ENCODE measurements at regions not wholly inside any gene's neighbourhood (a gene's known extent, or its start where the extent isn't known, plus 50 kb on each side); places are given as distances from the start of the nearest gene placed in this dataset.

- no peak for DNase-seq
Observed at GRCh38 chr9:515665-516064, 301.0 kb downstream of the DOCK8 start.

DNA sequence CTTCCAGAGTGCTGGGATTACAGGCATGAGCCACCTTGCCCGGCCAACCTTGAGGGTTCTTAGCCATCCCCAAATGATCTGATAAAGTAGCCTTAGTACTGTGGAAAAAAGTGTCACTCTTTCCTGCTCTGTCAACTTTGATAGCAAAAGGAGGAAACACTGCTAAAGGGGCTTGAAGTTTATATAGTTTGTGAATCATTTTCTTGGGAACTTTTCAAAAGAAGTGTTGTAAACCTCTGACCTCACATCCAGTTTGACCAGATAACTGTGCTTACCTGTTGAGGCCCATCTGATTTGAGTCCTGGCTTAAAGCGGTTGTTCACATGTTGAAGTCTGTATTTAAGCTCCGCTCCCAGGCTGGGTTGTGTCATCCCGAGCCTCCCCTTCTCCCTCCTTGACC lies 303.3 kb downstream of the DOCK8 start:
- no peak for DNase-seq

- DNase-seq = no peak
Observed at GRCh38 chr9:518540-518939, 303.9 kb downstream of the DOCK8 start.

DNA sequence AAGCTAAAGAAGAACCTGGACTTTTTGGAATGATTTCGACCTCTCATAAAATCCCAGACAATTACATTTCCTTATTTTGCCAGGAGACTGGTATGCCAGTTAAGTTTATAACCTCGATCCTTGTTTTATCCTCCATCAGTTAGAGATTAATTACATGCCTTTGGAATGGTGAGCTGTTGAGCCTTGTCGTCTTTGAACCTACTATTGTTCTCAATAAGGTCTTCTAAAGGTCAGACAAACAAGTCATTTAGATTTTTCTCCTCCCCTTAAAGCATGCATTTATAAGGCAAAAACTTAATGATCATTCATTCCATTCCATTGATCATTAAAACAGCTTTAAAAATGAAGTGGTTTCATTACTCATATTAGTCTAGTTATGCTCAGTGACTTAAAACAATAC lies 304.9 kb downstream of the DOCK8 start:
- DNase-seq = no peak

GRCh38 chr9:520302-520701 lies 305.6 kb downstream of the DOCK8 start:
- DNase-seq = no peak

DNA sequence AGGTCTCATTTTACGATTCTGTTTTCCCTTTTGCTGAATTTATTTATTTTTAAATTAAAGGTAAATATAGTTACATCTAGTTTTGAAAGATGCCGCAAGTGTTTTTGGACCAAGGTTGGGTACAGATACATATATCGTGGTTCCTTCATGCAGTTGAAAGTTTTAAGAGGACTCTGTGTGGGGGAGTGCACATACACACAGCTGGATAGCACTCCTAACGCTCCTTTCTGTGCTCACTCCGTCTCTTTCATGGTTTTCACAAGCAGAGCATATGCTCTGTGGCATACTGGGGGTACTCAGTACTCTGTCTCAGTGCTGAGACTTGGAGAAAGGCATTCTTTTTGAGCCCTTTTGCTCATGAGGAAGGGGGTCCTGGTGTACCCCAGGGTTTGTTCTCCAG lies 307.5 kb downstream of the DOCK8 start:
- no peak for DNase-seq

- DNase-seq = no peak
Observed at GRCh38 chr9:522658-523057, 308.0 kb downstream of the DOCK8 start.

GRCh38 chr9:523444-523843 lies 308.8 kb downstream of the DOCK8 start:
- DNase-seq = no peak

DNA sequence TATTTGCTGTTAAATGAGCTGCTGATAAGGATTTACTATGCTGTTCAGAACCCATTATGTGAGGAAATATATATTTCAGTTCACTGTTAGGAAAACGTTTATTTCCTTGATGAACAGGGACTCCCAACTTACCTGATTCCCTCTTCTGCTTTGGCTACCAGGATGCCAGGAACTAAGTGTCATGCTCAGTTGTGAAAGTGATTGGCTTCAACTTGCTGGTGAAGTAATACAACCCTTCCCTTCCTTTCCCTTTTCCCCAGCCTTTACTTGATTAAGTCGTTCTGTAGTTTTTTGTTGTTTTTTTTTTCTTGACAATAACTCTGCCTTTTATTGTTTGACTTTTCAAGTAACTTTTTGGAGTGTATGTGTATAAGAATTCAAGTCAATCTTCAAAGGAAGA lies 309.3 kb downstream of the DOCK8 start:
- DNase-seq = no peak

- no peak for DNase-seq
Observed at GRCh38 chr9:526904-527591, 312.4 kb downstream of the DOCK8 start.

- no peak for DNase-seq
Observed at GRCh38 chr9:529731-530130, 311.8 kb upstream of the DMRT1 start.

- DNase-seq = no peak
Observed at GRCh38 chr9:530681-531080, 310.8 kb upstream of the DMRT1 start.

DNA sequence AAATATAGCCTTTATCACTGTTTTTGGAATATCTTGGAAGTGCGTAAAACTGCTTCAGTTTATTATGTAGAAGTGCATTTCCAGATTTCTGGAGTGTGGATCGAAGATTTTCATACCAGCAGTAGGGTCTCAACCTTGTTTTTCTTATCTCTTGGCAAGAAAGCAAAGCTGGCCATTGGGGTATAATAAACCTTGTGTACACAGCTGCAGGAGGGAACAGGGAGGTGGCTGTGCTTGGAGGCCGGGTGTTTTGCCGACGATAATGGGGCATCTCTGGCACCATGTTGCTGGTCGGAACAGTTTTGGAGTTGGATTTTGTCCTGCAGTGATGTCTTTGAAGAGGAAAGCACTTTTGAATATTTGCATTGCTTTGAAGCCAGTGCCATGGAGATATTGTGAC lies 308.8 kb upstream of the DMRT1 start:
- no peak for DNase-seq

- no peak for DNase-seq
Observed at GRCh38 chr9:534886-535285, 306.6 kb upstream of the DMRT1 start.

- DNase-seq = no peak
Observed at GRCh38 chr9:535356-535755, 306.1 kb upstream of the DMRT1 start.

- DNase-seq = no peak
Observed at GRCh38 chr9:536597-537511, 304.6 kb upstream of the DMRT1 start.

DNA sequence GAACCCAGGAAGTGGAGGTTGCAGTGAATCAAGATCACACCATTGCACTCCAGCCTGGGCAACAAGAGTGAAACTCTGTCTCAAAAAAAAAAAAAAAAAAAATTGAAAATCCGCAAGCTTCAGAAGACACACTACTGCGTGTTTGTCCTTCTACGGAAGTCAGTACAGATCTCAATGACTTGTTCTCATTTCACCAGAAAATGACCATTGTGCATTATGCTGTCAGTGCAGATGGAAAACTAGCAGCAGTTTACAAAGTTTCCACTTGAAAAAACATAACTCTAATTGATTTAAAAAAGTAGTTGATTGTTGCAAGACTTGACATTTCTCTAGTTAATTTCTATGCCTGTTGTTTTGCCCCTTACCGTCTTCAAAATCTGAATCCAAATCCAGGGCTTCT lies 298.0 kb upstream of the DMRT1 start:
- DNase-seq = no peak

DNA sequence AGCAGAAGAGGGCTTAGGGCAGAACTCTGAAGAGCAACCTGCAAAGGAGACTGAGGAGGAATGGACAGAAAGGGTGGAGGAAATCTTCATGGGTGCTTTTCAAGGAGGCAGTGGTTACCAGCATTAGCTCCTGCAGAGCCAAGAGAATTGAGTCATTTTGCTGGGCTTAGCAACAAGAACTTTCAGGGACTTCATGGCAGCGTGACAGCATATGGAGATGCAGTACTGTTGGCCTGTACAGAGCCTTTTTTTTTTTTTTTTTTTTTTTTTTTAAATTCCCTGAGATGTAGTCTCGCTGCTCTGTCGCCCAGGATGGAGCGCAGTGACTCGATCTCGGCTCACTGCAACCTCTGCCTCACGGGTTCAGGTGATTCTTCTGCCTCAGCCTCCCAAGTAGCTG lies 296.0 kb upstream of the DMRT1 start:
- no peak for DNase-seq

GRCh38 chr9:546235-546634 lies 295.3 kb upstream of the DMRT1 start:
- DNase-seq = no peak

- DNase-seq = no peak
Observed at GRCh38 chr9:546797-547223, 294.7 kb upstream of the DMRT1 start.

- no peak for DNase-seq
Observed at GRCh38 chr9:547314-547713, 294.2 kb upstream of the DMRT1 start.

GRCh38 chr9:549455-549997 lies 292.0 kb upstream of the DMRT1 start:
- no peak for DNase-seq

DNA sequence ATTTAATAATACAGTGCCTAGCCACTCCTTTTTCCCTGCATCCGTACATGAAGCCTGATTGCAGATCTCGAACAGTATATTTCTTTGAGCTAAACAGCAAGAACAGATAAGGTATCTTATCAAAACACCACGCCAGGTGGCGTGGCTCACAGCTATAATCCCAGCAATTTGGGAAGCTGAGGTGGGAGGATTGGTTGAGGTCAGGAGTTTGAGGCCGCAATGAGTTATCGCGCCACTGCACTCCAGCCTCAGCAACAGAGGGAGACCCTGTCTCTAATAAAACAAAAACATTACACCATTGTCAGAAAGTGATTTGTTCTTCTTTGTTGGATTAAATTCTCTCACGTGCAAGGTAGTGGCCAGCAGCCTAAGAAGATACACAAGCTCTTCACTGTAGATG lies 291.2 kb upstream of the DMRT1 start:
- no peak for DNase-seq
